GM12892 (cell line): ENCODE measurements at regions not wholly inside any gene's neighbourhood (a gene's known extent, or its start where the extent isn't known, plus 50 kb on each side); places are given as distances from the start of the nearest gene placed in this dataset.

Source experiments
- POLR2A ChIP-seq: IDR thresholded peaks from 2 replicates; pipeline ENCODE4 v1.6.1; 2011; ENCODE audit warnings: low read depth, low read length, control low read depth
- POLR2AphosphoS5 ChIP-seq: IDR thresholded peaks from 2 replicates; pipeline ENCODE4 v1.6.1; 2011; ENCODE audit warnings: low read depth, low read length, control low read depth

GRCh38 chr4:131441004-131441688 is 1707.9 kb upstream of the PCDH10 start:
- TF ChIP-seq POLR2A: no peak
- TF ChIP-seq POLR2AphosphoS5: no peak
